Tibial nerve (tissue), 4 donors: ENCODE measurements at regions not wholly inside any gene's neighbourhood (a gene's known extent, or its start where the extent isn't known, plus 50 kb on each side); places are given as distances from the start of the nearest gene placed in this dataset.

Experiments
- CTCF ChIP-seq, 5 experiments: fragments of 200-600 bp in 3 of 5; fragments of 450-650 bp in 2 of 5; sonication (generic) in 3 of 5; IDR thresholded peaks; one replicate each; pipeline ENCODE4 v1.5.1; 2016 to 2019; ENCODE audit warnings: antibody characterized with exemption in 5 of 5, mild to moderate bottlenecking in 3 of 5, moderate library complexity in 2 of 5
- EP300 ChIP-seq, 2 donors: sonication (generic); formaldehyde crosslinking; IDR thresholded peaks; one replicate each; pipeline ENCODE4 v1.6.1; 2017; ENCODE audit warnings: antibody characterized with exemption in 2 of 2, mild to moderate bottlenecking in 1 of 2

GRCh38 chr16:7233975-7234374, 98.7 kb upstream of the RBFOX1 start:
- TF ChIP-seq CTCF (IDR thresholded peaks at IDR 0.05) (no peak), EP300 (IDR thresholded peaks at IDR 0.05) (no peak)
